NOMO-1 treated with dmso at 0.1 percent for 144 hours (cell line): ENCODE measurements at regions not wholly inside any gene's neighbourhood (a gene's known extent, or its start where the extent isn't known, plus 50 kb on each side); places are given as distances from the start of the nearest gene placed in this dataset.

Source experiments
- DNase-seq: peaks from one replicate; lab custom pipeline; 2025; ENCODE audit not compliant: unreplicated experiment; lab: John Stamatoyannopoulos, UW

- DNase-seq: no peak
Measured at GRCh38 chr2:18901242-18901641, 311.9 kb upstream of the NT5C1B start.

DNA sequence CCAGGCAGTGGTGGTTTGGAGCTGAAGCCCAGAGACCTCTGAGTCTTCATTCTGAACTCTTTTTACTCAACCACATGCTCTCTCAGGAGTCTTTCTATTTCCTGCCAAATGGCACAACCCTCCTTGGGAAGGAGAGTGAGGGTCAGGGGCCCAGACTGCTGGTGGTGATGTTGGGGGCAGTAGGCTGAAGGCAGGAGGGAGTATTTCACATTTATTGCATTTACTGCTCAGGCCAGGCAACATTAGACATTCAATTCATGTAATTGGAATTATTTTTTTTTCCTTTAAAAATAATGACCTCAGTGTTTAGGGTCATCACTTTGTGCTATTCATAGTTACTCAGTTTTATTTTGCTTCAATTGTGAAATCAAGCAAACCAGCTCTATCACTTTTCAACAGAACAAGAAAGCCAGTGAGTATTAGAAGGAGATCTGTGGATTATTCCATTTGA lies 311.3 kb upstream of the NT5C1B start:
- DNase-seq: no peak

- no peak for DNase-seq
Measured at GRCh38 chr2:18899725-18900124, 310.4 kb upstream of the NT5C1B start.

- DNase-seq: no peak
Measured at GRCh38 chr2:18898271-18898670, 308.9 kb upstream of the NT5C1B start.

DNA sequence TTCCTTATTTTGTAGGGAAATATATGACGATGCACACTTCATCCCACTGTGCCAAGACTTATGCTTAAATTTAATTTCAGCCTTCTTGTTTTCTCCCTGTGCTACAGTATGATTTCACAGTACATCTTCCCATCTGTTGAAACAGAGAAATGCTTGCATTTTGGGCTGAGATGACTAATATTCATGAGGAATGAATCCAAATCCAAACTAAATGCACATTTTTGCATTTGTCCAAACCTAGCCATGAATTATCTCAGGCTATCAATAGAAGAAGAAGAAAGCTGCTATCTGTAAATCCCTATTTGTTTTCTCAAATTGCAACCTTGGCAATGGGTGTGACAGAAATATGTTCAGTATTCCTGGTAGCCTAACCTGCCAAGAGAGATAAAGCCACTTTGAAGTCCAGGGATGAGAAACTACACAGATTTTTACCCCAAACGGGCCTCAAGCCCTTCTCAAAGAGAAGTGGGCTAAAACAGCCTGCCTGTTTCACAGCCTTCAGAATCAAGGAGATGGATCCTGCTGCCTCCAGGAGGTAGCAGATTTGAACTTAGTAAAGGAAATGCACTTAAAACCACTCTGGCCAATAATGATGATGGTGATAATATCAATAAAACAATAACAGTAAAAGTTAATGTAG lies 306.9 kb upstream of the NT5C1B start:
- no peak for DNase-seq

GRCh38 chr2:18891600-18892345 lies 302.4 kb upstream of the NT5C1B start:
- DNase-seq: no peak

DNA sequence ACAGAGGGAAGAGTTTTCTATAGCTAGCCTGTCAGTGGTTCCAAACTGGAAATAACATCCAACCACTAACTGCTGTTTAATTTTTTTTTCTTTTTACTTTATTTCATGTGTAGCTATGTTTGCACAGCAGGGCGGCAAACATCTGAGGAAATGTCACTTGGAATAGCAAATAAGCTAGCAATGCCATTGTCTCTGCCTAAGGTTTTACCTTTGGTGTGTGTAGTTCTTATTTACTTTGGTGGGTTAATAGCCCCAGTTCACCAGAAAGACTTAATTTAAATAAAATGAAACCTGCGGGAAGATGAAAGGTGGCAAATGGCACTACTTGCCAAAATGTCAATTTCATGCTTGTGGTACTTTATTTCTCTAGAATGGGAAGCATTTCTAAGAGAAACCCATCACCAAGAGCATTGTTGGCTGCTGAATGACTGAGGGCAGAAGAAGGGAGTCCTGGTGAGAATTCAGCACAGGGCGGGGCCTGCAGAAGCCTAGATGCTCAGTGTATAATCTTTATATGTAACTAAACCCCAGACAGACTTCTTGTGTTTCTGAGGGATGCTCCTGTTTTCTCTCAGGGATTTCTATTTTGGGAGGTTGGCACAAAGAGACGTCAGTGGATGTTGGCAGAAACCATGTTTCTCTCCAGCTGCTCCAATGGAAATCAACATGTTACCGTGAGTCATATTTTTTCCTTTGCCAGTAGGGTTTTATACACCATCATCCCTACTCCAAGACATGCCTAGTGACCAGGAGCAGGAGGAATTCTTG lies 300.4 kb upstream of the NT5C1B start:
- no peak for DNase-seq

GRCh38 chr2:18885457-18885856 lies 296.1 kb upstream of the NT5C1B start:
- no peak for DNase-seq

DNA sequence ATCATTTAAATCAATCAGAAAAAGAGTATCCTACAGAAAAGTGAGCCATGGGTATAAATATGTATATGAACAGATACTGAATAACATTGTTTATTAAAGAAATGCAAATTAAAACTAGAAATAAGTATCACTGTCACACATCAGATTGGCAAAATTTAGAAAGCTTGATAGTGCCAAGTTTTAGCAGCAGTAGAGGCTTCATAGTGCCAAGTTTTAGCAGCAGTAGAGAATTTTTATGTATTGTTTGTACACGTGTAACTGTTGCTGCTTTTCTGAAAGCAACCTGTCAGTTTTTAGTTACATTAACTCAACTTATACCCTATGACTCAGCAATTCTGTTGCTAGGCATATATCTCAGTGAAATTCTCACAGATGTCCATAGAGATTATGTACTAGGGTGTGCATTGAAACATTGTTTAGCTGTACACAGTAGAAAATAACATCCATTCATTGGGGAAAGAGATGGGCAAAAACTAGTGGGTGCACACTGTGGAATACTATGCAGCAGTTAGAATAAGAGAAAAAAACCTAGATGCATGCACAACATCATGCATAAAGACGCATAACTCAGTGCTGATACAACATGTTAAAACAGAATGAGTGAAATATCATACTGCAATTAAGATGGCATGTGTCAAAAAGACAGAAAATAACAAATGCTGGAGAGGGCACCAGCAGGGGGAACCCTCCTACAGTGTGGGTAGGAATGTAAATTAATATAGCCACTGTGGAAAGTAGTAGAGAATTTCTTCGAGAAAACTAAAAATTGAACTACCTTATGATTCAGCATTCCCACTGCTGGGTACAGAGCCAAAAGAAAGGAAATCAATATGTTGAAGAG lies 294.5 kb upstream of the NT5C1B start:
- DNase-seq: no peak

DNA sequence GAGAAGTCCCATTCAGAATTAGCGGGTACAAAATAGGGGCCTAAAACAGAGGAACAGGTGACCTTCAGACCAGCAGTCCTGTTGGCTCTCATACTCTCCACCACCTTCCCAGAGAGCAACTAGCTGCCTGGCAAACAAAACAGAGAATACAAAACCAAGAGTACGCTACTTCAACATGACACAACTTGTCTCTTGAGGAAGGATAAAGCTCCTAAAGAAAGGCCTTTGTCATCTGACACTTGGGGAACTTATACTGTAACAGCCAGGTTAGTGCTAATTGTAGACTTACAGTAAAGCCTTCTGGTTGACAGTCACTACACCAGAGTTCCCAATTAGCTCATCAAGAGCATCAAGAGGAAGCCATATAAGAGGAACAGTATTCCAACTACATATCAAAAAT lies 282.1 kb upstream of the NT5C1B start:
- no peak for DNase-seq

DNA sequence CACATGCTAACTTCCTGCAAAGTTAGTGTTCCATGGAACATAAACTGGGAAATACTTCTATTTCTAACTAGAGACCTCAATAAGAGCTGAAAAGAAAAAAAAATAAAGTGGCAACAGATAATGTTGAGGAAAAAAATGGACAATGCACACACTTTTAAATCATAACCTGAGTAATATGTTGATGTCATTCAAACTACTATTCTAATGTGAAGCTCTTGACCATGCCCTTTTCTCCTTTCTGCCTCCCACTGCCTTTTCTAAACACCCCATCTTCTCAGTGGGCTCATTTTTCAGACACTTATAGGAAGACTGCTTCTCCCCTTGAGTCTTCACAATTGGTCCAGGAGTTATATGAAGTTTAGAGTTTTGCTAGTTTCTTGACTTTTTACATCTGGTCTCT lies 280.9 kb upstream of the NT5C1B start:
- no peak for DNase-seq

- no peak for DNase-seq
Measured at GRCh38 chr2:18861951-18862350, 272.6 kb upstream of the NT5C1B start.

DNA sequence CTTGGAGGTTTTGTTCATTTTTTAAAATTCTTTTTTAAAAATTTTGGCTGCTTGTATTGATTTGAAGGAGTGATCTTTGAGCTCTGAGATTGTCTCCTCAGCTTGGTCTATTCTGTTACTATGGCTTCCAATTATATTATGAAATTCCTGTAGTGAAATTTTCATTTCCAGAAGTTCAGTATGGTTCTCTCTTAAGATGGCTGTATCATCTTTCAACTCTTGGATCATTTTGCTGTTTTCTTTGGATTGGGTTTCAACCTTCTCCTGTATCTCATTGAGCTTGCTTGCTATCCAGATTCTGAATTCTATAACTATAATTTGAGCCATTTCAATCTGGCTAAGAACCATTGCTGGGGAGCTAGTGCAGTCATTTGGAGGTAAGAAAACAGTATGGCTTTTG lies 270.8 kb upstream of the NT5C1B start:
- no peak for DNase-seq

GRCh38 chr2:18856765-18857164 lies 267.4 kb upstream of the NT5C1B start:
- no peak for DNase-seq

GRCh38 chr2:18855027-18855426 lies 265.7 kb upstream of the NT5C1B start:
- no peak for DNase-seq

DNA sequence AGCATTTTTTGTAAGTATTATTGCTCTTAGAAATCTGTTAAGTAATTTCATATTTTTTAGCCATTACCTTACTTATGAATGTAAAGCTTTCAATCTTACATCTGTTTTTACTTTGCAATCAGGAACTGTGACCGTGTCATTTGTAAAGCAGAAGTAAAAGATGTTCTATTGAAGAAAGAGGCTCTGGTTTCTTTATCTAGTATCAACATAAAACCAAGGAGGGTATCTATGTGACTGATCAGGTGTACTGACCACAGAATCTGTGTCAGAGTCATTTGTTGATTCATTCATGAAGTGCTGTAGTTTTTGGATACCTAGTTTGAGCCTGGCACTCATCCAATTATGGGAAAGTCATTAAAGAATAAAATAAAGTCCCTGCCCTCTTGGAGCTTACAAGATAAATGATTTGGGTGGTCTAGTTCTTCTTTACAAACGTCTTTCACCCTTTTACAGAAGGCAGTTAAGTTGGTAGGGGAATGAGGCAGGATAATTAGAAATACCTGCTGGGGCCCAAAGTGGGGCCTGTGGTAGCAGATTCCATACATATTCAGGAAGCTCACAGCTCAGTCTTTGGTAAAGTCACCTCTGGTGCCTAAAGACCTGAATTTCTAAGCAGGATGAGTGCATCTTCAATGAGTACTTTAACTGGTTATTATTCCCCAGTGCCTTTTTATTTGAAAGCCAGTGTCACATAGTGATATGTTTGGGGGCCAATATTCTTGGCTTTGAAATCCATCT lies 260.6 kb upstream of the NT5C1B start:
- DNase-seq: no peak

- no peak for DNase-seq
Measured at GRCh38 chr2:18848646-18849045, 259.3 kb upstream of the NT5C1B start.

DNA sequence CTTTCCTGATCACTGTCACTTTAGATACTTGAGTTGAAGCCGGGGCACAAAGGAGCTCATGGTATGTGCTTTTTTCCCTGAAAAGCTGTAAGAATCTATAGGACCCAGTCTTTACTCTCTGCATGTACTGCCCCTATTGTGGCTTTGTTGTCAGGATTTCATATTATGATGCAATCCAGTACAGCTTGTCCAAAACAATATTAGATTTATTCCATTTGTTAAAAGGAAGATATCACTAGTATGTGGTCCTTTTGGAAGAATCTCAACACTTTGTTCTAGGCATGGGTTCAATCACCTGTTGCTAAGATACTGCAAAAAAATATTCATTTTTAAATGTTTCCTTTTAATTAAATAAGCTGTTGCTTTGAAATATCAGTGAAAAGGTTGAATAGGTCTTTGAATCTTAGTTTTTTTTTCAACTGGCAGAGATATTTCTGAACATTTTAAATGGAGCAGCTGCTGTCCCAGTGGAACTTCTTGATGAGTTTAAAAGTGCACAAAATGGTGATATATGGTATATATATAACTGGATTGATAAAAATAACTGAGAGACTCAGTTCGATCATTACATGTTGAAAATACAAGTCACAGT lies 256.6 kb upstream of the NT5C1B start:
- no peak for DNase-seq

DNA sequence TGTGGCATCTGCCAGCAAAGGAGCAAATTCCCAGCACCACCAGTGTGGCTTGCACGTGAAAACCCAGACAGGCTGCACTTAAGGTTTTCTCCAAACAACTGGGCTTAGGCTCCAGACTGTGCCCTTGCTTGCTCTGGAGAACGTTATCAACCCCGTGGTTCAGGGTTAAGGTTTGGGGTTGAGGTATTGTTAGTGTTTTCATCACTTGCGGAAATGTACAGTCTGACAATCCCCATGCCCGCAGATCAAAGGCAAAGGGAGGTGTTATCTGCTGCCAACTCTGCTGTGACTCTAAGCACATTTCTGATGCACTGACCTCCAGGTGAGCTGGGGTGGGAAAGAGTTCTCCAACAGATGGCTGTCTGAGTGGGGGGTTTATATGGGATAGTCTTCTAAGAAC lies 253.5 kb upstream of the NT5C1B start:
- no peak for DNase-seq
